ENCODE measurements at regions not wholly inside any gene's neighbourhood (a gene's known extent, or its start where the extent isn't known, plus 50 kb on each side); places are given as distances from the start of the nearest gene placed in this dataset.

GRCh38 chr5:68646144-68646543, 430.6 kb downstream of the PIK3R1 start:
- TF ChIP-seq EZH2phosphoT487 (IDR thresholded peaks at IDR 0.05; ENCODE audit: borderline replicate concordance, low read length) (no peak), CTCF (IDR thresholded peaks at IDR 0.05; ENCODE audit: low read depth, low read length, poor library complexity, severe bottlenecking) (no peak)
- Histone ChIP-seq H3K79me2 (ENCODE audit: control insufficient read depth, low read length) (no peaks in the 10 kb centered on the region), H3F3A (ENCODE audit: control insufficient read depth, insufficient read depth) (no peaks in the 10 kb centered on the region), H3K4me2 (ENCODE audit: low read length) (no peak overlapping the region), H3K9me2 (replicated peaks; ENCODE audit: control insufficient read depth, low read length) (no peaks in the 10 kb centered on the region), H3K9me3 (ENCODE audit: control insufficient read depth, insufficient read depth, low read length) (no peaks in the 10 kb centered on the region), H3K36me3 (ENCODE audit: control insufficient read depth, low read length) (no peaks in the 10 kb centered on the region), H3K27me3 (ENCODE audit: control insufficient read depth, low read length) (no peaks in the 10 kb centered on the region), H4K20me1 (ENCODE audit: control insufficient read depth, insufficient read depth, low read depth, low read length) (no peaks in the 10 kb centered on the region), H3K27ac (ENCODE audit: low read depth, low read length) (no peak overlapping the region), H3K4me1 (ENCODE audit: control insufficient read depth, low read length) (no peaks in the 10 kb centered on the region), H3K4me3 (ENCODE audit: low read length) (no peak overlapping the region)

- H3K9me2 ChIP-seq (replicated peaks; ENCODE audit: control insufficient read depth, low read length) = no peaks in the 10 kb centered on the region
- no peak overlapping the region for H3K4me2 ChIP-seq (ENCODE audit: low read length)
- no peak overlapping the region for H3K27ac ChIP-seq (ENCODE audit: low read depth, low read length)
- no peak for TF ChIP-seq EZH2phosphoT487 (IDR thresholded peaks at IDR 0.05; ENCODE audit: borderline replicate concordance, low read length)
- no peak for TF ChIP-seq CTCF (IDR thresholded peaks at IDR 0.05; ENCODE audit: low read depth, low read length, poor library complexity, severe bottlenecking)
- H3K27me3 ChIP-seq (ENCODE audit: control insufficient read depth, low read length) = no peaks in the 10 kb centered on the region
- H3F3A ChIP-seq (ENCODE audit: control insufficient read depth, insufficient read depth) = no peaks in the 10 kb centered on the region
- no peaks in the 10 kb centered on the region for H3K36me3 ChIP-seq (ENCODE audit: control insufficient read depth, low read length)
- H3K79me2 ChIP-seq (ENCODE audit: control insufficient read depth, low read length) = no peaks in the 10 kb centered on the region
- no peaks in the 10 kb centered on the region for H3K4me1 ChIP-seq (ENCODE audit: control insufficient read depth, low read length)
- H3K9me3 ChIP-seq (ENCODE audit: control insufficient read depth, insufficient read depth, low read length) = no peaks in the 10 kb centered on the region
- no peak overlapping the region for H3K4me3 ChIP-seq (ENCODE audit: low read length)
- H4K20me1 ChIP-seq (ENCODE audit: control insufficient read depth, insufficient read depth, low read depth, low read length) = no peaks in the 10 kb centered on the region
These were observed 432.2 kb downstream of the PIK3R1 start for GRCh38 chr5:68647743-68648142.

GRCh38 chr5:68648944-68649857, 433.6 kb downstream of the PIK3R1 start:
- Histone ChIP-seq H3K79me2 (ENCODE audit: control insufficient read depth, low read length) (no peaks in the 10 kb centered on the region), H4K20me1 (ENCODE audit: control insufficient read depth, insufficient read depth, low read depth, low read length) (no peaks in the 10 kb centered on the region), H3K4me2 (ENCODE audit: low read length) (no peak overlapping the region)

More at GRCh38 chr5:68648944-68649857, 433.6 kb downstream of the PIK3R1 start:
- H3K9me3 ChIP-seq (ENCODE audit: control insufficient read depth, insufficient read depth, low read length) = no peaks in the 10 kb centered on the region
- no peak for TF ChIP-seq CTCF (IDR thresholded peaks at IDR 0.05; ENCODE audit: low read depth, low read length, poor library complexity, severe bottlenecking)
- no peak for TF ChIP-seq EZH2phosphoT487 (IDR thresholded peaks at IDR 0.05; ENCODE audit: borderline replicate concordance, low read length)
- H3F3A ChIP-seq (ENCODE audit: control insufficient read depth, insufficient read depth) = no peaks in the 10 kb centered on the region
- no peaks in the 10 kb centered on the region for H3K36me3 ChIP-seq (ENCODE audit: control insufficient read depth, low read length)
- no peak overlapping the region for H3K27ac ChIP-seq (ENCODE audit: low read depth, low read length)
- H3K27me3 ChIP-seq (ENCODE audit: control insufficient read depth, low read length) = no peaks in the 10 kb centered on the region
- H3K9me2 ChIP-seq (replicated peaks; ENCODE audit: control insufficient read depth, low read length) = no peaks in the 10 kb centered on the region
- no peaks in the 10 kb centered on the region for H3K4me1 ChIP-seq (ENCODE audit: control insufficient read depth, low read length)
- no peak overlapping the region for H3K4me3 ChIP-seq (ENCODE audit: low read length)

All from DOHH2 (cell line).